ENCODE measurements at regions not wholly inside any gene's neighbourhood (a gene's known extent, or its start where the extent isn't known, plus 50 kb on each side); places are given as distances from the start of the nearest gene placed in this dataset.

DNA sequence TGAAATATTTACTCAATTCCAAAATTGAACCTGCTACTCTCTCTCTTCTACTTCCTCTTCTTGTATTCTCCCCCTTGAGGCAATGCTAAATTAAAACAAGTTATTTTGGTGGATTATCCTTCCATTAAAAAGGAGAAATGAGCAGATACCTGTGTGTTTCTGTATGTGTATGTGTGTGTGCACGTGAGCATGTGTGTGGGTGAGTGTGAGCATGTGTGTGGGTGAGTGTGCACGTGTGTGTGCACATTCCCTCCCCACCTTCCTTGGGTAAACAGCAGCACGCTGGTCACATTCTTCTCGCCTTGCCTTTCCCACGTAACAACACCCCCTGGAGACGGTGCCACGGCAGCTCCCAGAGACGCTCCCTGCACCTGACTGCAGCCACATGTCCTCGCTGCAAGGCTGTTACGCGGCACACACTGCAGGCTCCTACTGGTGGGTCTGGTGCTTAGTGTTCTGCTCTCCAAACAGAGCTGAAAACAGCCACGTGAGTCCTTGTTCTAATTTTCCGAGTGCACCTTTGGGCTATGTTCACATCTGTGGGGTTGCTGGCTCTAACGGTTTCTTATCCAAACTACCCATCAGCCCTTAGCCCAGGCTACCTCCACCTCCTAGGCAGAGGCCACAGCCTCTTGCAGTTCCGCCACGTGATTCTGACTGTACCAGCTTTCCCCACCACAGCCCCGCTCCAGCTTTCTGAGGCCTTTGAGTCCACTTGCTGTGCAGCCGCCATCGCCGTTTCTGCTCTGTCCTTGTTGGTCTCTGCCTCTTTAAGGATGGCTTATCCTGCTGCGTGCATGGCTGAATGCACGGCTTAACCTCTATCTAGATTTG, 123.4 kb downstream of the CTTN start:
- no peak for DNase-seq (ENCODE audit: low spot score)

DNA sequence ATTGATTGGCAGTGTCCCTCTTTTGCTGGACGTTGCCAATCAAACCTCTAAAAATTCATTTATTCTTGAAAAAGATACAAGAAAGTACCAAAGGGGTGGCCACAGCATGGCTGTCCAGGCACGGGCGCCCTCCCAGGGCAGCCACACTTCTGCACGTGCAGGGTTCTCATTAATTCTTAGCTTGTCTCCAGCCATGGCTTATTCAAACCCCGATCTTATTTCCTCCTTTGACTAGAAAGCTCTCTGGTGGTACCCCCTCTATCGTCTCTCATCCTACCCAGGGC, 123.9 kb downstream of the CTTN start:
- no peak for DNase-seq (ENCODE audit: low spot score)

DNA sequence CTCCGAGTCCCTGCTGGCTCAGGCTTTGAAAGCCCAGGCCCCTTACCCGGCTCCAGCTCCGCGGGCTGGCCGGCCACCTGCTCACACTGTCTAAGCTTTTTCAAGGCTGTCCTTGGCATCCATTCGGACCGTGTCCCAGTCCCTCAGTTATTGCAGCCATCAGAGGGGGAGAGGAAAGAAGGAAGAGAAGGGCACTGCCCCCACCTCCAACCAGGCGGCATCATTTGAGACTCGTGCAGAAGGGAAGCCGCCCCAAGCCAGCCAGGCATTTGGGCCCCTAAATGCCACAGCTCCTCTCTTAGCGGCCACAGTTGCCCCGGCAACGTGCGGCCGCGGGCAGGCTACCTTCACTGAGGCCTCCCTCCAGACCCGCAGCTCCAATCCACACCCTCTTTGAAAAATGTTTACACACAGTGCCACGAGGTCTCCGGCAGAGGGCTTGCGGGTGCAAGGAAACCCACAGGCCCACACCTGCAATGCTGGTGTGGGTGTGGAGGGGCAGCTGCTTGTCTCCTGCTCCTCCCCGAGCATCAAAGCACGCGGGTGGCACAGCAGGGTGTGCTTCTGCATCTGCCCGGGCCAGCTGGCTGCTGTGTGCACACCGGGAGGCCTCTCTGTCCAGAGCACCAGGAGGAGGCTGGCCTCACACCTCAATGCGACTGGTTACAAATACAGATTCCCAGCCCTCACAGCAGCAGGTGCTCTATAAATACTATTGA, 124.4 kb downstream of the CTTN start:
- no peak for DNase-seq (ENCODE audit: low spot score)

DNA sequence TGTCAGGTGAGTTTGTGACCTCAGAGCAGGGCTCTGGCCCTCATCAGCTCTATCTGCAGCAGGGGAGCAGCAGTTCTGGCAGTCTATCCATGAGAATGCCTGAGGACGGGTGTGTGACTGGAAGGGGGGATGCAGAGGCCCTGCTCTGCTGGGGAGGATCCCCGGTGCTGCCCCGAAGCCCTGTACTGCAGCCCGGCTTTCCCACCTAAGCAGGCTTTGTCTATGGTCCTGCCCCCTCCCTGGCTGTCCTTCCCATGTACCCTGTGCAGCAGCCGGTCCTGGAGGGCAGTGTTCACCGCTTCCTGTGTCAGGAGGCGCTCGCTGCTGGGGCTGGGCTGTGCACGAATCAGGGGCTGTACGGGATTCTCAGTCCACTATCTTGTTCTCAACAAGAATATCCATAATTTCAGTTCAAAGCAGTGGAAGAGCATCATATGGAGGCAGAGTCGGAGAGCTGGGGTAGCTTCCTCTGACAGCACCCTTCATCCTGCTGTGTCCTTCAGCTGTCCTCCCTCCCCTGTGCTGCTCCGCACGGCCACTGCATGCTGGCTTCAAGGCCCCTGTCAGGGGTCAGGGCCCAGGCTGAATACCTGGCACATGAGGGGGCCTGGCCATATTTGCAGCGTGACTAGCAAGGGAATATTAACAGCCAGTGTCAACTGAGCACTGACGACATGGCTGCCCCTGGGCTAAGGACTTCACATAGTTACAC, 125.2 kb downstream of the CTTN start:
- DNase-seq (ENCODE audit: low spot score) = no peak

DNA sequence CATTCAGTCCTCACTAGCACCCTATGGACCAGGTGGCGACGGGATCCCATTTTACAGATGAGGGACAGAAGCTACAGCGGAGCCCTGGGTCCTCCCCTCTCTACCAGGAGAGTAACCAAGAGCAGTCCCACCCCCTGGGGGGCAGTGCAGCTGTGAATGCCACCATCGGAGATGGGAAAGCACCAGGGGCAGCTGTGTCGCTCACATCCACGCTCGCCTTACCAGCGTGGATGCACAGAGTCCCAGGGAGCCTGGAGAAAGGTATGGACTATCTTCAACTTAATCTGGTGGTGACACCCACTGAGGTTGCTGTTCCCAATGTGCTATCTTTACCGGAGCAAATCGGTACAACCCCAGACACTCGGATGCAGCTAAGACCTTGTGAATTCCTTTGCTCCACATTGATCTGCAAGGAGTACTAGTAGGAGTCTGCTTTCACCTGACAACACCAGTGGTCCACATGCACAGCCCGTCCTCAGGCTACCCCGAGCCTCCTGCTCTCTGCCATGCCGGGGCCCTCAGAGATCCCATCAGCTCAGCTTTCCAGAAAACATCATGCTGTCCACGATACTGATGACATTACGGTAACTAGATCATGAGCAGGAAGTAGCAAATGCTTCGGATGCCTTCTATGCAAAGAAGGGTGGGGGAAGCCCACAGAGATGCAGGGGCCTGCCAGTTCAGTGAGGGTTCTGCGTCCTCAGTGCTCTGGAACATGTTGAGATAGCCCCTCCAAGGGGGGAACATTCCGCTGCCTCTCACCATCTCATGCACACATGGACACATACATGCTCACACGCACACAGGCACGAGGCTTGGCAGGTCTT, 126.0 kb downstream of the CTTN start:
- no peak for DNase-seq (ENCODE audit: low spot score)

DNA sequence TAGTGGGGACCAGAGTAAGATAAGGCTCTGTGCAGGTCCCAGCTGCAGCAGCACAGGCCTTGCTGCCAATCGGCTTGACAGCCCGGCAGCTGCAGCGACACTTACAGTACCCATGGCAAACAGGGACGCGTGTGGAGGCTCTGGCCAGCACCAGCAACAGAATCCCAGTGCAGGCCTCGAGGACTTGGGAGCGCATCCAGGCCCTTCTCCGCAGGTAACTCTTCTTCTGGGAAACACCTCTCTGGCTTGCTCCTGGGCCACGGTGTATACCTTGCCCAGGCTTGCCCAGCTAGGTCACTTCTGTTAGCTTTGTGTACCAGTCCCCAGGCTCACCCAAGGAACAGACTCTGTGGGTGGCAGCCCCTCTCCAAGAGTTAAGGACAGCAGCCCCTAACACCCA, 126.7 kb downstream of the CTTN start:
- DNase-seq (ENCODE audit: low spot score) = no peak

DNA sequence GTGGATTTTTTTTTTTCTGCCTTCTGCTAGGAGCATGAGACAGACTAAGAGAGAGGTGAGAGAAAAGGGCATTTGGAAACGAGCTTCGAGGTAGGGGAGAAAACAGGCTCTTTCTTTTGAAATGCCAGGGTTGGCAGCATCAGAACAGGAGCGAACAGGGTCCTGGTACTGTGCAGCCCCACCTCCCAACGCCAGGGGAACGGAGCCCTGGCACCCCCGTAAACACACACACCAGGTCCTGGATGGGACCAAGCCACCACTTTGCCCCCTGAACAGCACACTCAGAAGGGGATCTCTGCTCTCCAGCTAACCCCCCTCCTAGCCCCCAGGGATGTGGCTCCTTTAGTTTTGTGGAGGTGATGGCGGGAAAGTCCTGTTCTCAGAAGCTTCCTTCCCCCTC, 127.1 kb downstream of the CTTN start:
- DNase-seq (ENCODE audit: low spot score) = no peak

DNA sequence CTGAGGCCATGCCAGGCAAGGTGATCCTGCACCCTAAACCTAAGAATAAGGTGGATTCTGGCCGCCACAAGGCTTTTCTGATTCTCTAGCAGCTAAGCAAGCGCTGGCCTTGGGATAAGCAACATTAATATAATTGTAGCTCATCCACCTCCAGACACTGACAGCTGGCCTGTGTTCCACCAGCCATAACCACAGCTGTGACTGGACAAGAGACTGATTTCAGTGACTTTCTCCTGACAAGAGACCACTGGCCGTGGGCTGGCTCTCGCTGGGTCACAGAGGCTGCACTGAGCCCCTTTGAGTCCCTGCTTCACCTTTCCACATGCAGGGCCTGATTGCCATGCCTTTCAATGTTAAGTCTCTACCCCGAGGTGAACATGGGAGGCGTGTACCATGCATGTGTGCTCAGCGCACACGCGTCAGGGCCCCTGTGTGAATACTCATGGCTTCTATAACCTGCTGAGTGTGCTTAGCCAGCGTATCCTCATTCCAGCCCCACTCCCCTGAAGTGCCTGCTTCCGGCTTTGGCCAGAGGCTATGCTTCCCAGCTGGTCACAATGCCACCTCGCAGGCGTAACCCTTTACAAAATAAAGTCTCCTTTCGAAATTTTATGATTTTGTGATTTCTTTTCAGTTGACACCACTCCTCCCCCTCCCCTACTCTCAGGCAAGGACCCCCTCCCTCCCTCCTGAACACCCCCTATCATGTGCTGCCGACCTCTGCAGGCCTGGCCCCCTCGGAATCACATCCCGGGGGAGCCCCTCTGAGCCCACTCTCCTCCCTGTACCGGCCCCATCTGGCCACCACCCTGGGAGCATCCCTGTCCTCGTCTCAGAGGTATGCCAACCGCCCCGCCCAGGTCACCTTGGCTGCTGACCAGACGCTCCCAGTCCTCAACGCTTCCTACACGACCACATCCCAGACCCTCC, 128.1 kb downstream of the CTTN start:
- no peak for DNase-seq (ENCODE audit: low spot score)

DNA sequence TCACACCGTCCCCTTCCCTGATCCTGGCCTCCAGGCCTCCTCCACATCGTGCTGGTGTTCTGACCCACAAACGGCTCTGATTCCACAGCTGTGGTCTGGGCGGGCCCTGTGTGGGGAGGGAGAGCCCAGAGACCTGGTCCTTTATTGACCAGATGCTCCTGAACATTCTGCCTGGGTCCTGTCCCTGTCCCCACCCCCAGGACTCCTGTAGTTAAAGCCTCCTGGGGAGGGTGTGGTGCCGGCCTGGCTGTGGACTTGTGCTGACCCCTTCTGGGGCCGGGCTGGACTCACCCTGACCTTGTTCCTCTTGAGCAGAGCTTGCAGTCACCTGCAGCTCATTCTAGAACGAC, 128.7 kb downstream of the CTTN start:
- DNase-seq (ENCODE audit: low spot score) = no peak

DNA sequence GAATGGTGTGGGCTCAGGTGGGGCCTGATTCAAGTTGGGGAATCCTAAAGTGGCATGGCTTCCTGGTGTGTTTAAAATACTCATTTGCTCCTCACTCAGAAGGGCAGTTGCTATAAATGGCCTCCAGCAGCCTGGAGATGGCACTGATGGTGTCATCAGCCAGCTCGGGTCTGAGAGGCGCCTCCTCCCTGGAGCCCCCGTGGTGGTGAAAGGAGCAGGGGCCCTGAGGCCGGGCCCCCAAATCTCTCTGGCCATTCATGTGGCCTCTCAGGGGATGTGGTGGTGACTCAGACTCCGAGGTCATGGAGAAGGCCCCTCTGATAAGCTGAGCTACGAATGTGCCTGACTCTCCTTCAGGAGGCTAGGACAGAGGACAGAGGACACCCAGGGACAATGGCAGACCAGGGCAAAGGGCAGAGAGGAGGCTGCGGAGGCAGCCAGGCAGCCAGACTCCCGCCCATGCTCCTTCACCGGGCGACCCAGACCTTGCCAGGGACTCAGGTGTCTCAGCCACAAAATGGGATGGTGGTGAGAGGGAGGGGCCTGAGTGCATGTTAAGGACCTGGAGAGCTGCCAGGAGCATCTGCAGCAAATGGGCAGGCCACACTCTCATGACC, 129.2 kb downstream of the CTTN start:
- no peak for DNase-seq (ENCODE audit: low spot score)

DNA sequence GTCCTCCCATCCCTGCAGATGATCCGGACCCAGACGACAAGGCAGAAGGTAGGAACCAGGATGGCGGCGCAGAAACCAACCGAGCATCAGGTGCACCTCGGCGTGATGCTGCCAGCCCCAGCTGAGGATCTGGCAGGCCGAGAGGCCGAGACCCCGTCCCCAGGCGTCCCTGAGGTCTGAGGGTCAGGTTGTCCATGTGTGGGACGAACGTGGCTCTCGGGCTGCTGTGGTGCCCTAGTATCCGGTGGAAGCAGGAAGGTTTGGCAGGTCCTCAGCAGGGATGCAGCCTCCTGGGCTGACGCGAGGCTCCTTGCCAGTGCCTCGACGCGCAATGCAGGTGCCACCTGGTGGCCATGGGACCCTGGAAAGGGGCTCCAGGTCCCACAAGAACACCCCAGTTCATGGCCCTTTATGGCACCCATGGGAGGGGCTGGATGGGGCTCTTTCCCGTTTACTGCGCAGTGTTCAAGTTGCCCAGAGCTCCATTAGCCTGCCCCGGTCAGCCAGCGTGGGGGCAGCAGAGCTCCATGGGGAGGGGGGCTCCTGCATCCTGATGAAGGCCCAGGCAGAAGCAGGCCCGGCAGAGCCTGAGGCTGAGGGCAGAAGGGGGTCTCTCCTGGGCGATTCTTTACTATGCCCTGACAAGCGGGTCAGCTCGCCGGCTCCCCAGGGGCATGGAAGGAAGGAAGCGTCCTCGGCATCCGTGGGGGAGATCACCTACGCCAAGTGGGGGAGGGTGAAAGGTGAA, 129.9 kb downstream of the CTTN start:
- no peak for DNase-seq (ENCODE audit: low spot score)

DNA sequence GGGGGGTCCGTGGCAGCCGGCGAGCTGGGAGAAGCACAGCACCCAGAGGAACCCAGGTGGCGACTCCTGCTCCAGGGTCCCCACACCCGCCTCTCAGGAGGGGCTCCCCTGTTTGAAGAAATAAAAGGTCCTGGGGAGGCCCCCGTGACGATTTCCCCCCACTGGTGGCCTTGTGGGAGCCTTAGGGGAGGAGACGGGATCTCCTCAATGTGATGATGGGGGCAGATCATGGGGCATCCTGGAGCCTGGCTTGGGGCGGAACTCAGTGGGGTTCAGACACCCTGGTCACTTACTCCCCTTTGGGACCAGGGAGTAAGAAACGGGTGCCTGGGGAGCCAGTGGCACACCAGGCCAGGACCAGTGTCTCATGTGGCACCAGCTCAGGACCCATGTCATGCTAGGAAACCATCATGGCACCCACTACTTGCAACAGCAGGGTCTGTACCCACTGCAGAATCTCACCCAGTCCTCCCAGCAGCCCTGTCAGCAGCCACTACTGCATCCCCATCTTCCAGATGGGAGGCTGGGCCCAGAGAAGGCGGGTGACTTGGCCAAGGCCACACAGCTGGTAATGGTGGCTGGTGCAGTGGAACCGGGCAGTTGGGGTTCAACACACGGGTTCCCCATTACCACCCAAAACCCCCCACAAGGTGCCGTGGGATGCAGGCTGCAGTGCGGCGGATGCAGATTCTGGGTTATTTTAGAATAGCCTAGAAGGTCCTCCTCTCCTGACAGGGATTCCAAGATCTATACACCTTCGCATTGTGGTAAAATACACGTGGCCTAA, 130.7 kb downstream of the CTTN start:
- DNase-seq (ENCODE audit: low spot score) = no peak

DNA sequence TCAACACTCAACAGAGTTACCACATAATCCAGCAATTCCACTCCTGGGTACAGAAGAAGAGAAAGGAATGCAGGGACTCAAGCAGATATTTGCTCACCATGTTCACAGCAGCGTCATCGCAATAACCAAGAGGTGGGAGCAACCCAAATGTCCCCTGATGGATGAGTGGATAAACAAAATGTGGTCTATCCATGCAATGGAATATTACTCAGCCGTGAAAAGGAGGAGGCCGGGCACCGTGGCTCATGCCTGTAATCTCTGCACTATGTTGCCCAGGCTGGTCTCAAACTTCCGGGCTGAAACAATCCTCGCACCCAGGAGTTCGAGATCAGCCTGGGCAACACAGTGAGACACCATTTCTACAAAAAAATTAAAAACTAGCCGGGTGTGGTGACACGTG, 131.7 kb downstream of the CTTN start:
- DNase-seq (ENCODE audit: low spot score) = no peak

DNA sequence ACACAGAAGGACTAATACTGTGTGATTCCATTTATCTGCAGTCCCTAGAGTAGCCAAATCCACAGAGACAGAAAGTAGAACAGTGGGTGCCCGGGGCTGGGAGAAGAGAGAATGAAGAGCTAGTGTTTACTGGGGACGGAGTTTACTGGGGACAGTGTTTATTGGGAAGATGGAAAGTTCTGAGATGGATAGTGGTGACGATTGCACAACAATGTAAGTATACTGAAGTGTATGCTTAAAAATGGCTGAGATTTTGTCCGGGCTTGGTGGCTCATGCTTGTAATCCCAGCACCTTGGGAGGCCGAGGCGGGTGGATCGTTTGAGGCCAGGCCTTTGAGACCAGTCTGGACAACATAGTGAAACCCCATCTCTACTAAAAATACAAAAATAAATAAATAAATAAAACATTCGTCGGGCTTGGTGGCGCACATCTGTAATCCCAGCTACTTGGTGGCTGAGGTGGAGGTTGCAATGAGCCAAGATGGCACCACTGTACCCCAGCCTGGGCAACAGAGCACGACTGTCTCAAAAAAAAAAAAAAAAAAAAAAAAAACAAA, 132.4 kb downstream of the CTTN start:
- DNase-seq (ENCODE audit: low spot score) = no peak

DNA sequence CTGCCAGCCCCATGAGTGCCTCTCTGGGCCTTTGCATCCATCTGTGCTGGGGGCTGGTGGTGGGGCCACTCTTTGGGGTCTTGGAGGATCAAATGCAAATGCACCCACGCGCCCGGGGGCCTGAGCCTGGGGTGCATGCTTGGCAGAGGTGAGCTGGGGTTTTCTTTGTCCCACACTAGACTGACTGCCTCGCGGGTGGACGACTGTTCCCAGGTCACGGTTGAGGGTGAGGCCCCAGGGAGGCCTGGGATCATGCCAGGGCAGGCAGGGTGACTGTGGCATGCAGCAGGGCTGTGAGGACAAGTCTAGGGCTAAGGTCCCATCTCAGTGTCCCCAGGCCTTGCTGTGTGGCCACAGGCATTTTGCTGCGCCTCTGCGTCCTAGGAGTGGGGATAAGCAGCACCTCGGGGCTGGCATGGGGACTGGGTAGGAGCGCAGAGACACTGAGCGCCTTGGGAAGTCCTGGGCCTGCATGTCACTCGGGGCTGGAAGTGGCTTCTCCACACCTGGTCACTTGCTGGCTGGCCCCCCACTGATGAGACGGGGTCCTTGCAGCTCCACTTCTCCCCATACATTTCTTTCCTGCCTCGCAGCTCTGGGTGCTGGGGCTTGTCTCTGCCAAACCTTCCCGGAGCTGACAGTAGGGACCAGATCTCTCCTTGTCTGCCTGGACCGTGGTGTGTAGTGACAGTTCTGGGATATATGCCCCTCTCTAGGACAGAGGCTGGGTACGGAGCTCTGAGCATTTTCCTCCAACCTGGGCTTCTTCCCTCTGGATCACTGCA, 133.1 kb downstream of the CTTN start:
- DNase-seq (ENCODE audit: low spot score) = no peak

DNA sequence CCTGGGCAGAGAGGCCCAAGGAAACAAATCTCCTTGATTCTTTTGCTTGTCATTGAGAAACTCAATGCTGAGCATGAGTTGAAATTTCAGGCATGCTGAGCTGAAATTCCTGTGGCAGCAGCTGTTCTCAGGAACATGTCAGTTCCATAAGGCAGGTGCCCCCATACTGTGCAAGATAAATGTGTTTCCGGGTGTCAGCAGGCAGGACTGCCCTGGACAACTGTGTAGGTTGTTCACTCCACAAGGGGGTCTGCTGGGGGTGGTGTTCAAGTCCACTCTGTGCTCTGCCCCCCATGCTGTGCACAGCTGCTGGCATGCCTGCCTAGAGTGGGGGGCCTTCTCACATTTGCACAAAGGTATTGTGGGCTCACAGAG, 133.7 kb downstream of the CTTN start:
- DNase-seq (ENCODE audit: low spot score) = no peak

DNA sequence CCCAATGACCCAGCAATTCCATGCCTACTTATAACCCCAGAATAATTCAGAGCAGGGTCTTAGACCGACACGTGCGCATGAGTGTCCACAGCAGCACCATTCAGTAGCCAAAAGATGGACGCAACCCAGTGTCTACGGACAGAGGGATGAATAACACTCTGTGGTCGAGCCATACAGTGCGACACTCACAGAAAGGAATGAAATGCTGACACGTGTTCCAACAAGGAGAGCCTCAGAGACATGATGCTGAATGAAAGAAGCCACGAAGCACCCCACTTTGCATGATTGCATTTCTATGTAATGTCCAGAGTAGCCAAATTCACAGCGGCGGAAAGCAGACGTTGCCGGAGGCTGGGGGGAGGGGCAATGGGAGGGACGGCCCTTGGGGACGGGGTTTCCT, 134.4 kb downstream of the CTTN start:
- no peak for DNase-seq (ENCODE audit: low spot score)
